CD14-positive monocyte (primary cell): ENCODE measurements at regions not wholly inside any gene's neighbourhood (a gene's known extent, or its start where the extent isn't known, plus 50 kb on each side); places are given as distances from the start of the nearest gene placed in this dataset.

Experiments used
- DNase-seq, 3 donors: peaks; one replicate each; pipeline ENCODE4 v3.0.0-alpha.2; 2011 to 2022
- H2AFZ ChIP-seq: 2 replicates; pipeline ENCODE4 v1.6.0; 2012; ENCODE audit warnings: mild to moderate bottlenecking, low read depth, low read length, inconsistent platforms; ENCODE audit not compliant: insufficient read depth, poor library complexity, severe bottlenecking
- H3K27ac ChIP-seq, 2 donors: 1 replicate in 1 of 2; 2 replicates in 1 of 2; pipeline ENCODE4 v1.5.1; 2012 to 2013; ENCODE audit warnings: low read length in 2 of 2, control low read depth in 1 of 2, inconsistent platforms in 1 of 2, low read depth in 1 of 2, mild to moderate bottlenecking in 1 of 2
- H3K27me3 ChIP-seq, 2 donors: one replicate each; pipeline versions ENCODE4 v1.6.0 to v1.6.1; 2011 to 2013; ENCODE audit warnings: low read length in 2 of 2; ENCODE audit not compliant: control insufficient read depth in 2 of 2, insufficient read depth in 2 of 2
- H3K36me3 ChIP-seq, 2 donors: replicated peaks in 1 of 2; 1 replicate in 1 of 2; 2 replicates in 1 of 2; pipeline versions ENCODE4 v1.5.1 to v1.6.1; 2012 to 2013; ENCODE audit warnings: low read length in 2 of 2, control low read depth in 1 of 2, inconsistent platforms in 1 of 2, mild to moderate bottlenecking in 1 of 2; ENCODE audit not compliant: insufficient read depth in 2 of 2, control insufficient read depth in 1 of 2
- H3K4me1 ChIP-seq, 2 donors: 1 replicate in 1 of 2; 2 replicates in 1 of 2; pipeline versions ENCODE4 v1.5.1 to v1.6.1; 2012 to 2013; ENCODE audit warnings: low read length in 2 of 2, control low read depth in 1 of 2, inconsistent platforms in 1 of 2, mild to moderate bottlenecking in 1 of 2, moderate library complexity in 1 of 2; ENCODE audit not compliant: insufficient read depth in 2 of 2, control insufficient read depth in 1 of 2
- H3K4me2 ChIP-seq: replicated peaks from 2 replicates; pipeline ENCODE3; 2012; ENCODE audit warnings: low read length, moderate library complexity, mild to moderate bottlenecking; ENCODE audit not compliant: poor library complexity, severe bottlenecking; ENCODE audit errors: extremely low read depth
- H3K4me3 ChIP-seq, 3 experiments: fragments of 200-600 bp in 1 of 3; sonication (generic) in 1 of 3; replicated peaks in 1 of 3; 1 replicate in 2 of 3; 2 replicates in 1 of 3; pipeline ENCODE4 v1.5.1; 2011 to 2013; ENCODE audit warnings: low read length in 3 of 3, mild to moderate bottlenecking in 3 of 3, control low read depth in 2 of 3, low read depth in 2 of 3, inconsistent platforms in 1 of 3, moderate library complexity in 1 of 3
- H3K79me2 ChIP-seq: 2 replicates; pipeline ENCODE4 v1.6.0; 2012; ENCODE audit warnings: mild to moderate bottlenecking, control low read depth, inconsistent platforms, low read length, moderate library complexity; ENCODE audit not compliant: insufficient read depth
- H3K9ac ChIP-seq: 2 replicates; pipeline ENCODE4 v1.6.0; 2017; ENCODE audit warnings: low read length, mild to moderate bottlenecking; ENCODE audit not compliant: insufficient read depth, poor library complexity, severe bottlenecking
- H3K9me3 ChIP-seq, 2 donors: replicated peaks in 1 of 2; 1 replicate in 1 of 2; 2 replicates in 1 of 2; pipeline versions ENCODE4 v1.5.1 to v1.6.1; 2012 to 2013; ENCODE audit warnings: low read length in 2 of 2, control low read depth in 1 of 2; ENCODE audit not compliant: control insufficient read depth in 1 of 2, insufficient read depth in 1 of 2
- H4K20me1 ChIP-seq: 2 replicates; pipeline ENCODE4 v1.6.0; 2012; ENCODE audit warnings: mild to moderate bottlenecking, low read length, control low read depth, moderate library complexity; ENCODE audit not compliant: insufficient read depth
- H3K27ac Mint-ChIP-seq, 7 donors: one replicate each; pipeline ENCODE4 v1.8.0; 2020; ENCODE audit warnings: mild to moderate bottlenecking in 7 of 7, mixed read lengths in 7 of 7, moderate library complexity in 6 of 7, inconsistent platforms in 2 of 7
- H3K27me3 Mint-ChIP-seq, 3 donors: one replicate each; pipeline ENCODE4 v1.8.0; 2021 to 2022; ENCODE audit warnings: low read depth in 3 of 3, mild to moderate bottlenecking in 3 of 3, mixed read lengths in 3 of 3, moderate library complexity in 3 of 3, inconsistent platforms in 1 of 3
- H3K36me3 Mint-ChIP-seq, 2 donors: one replicate each; pipeline ENCODE4 v1.8.0; 2020; ENCODE audit warnings: mixed read lengths in 2 of 2, inconsistent platforms in 1 of 2, mild to moderate bottlenecking in 1 of 2
- H3K4me1 Mint-ChIP-seq: one replicate; pipeline ENCODE4 v1.8.0; 2020; ENCODE audit warnings: mild to moderate bottlenecking, mixed read lengths
- H3K4me3 Mint-ChIP-seq, 2 donors: one replicate each; pipeline ENCODE4 v1.8.0; 2020; ENCODE audit warnings: mild to moderate bottlenecking in 2 of 2, mixed read lengths in 2 of 2, moderate library complexity in 1 of 2
- H3K9me3 Mint-ChIP-seq, 7 donors: one replicate each; pipeline ENCODE4 v1.8.0; 2020 to 2022; ENCODE audit warnings: mixed read lengths in 7 of 7, mild to moderate bottlenecking in 6 of 7, moderate library complexity in 6 of 7, inconsistent platforms in 2 of 7
- WGBS: methylation state at CpG from one replicate; pipeline ENCODE4 v1.1.5; 2013; ENCODE audit warnings: missing lambda C conversion rate; ENCODE audit not compliant: insufficient coverage; 5-methylcytosine and 5-hydroxymethylcytosine counted together
- intact Hi-C, 2 donors: fragments of 100-400 bp; cut with micrococcal nuclease; formaldehyde crosslinking; loops; one replicate each; pipeline versions ENCODE4 v1.15.0 to v1.15.1; 2023
- TF ChIP-seq, protein P1 (sequence below): fragments of 200-600 bp; IDR thresholded peaks from one replicate; pipeline ENCODE4 v1.8.0; 2022; ENCODE audit warnings: antibody characterized with exemption, mild to moderate bottlenecking

DNA sequence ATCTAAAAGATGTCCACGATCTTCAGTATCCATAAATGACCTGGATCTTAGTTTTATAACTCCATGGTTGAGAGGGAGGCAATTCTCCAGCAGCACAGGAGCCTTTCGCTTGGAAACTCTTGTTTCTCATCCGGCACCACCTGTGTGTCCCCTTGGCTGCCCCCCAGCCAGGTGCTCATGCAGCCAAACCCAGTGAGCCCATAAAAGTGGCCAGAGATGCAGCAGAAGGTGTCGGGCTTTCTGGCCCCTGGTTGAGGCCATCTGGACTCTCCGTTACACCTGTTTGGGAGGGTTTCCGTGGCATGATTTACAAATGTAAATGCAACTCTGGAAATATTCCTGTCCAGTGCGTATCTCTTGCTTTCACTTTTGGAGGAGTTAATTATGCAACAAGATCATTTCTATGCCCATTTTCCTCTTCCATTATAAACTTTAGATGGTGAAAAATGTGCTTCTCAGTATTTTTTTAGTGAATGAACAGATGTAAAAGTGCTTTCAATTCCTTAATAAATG lies 291.1 kb downstream of the DIO2 start:
- no peak overlapping the region for H3K4me2 ChIP-seq
- Mint-ChIP-seq H3K9me3 (peaks cover 0 to 10% (median 3%) of the 10 kb centered on the region in 7 donors), H3K27me3 (peaks cover 0 to 2% (median 0%) of the 10 kb centered on the region in 3 donors), H3K36me3 (no peaks in the 10 kb centered on the region), H3K27ac (no peak overlapping the region), H3K4me1 (no peaks in the 10 kb centered on the region), H3K4me3 (no peak overlapping the region)
- intact Hi-C loops, result no loop called here
- no peak overlapping the region for H3K9ac ChIP-seq
- no peaks in the 10 kb centered on the region for H3K4me1 ChIP-seq
- no peak overlapping the region for H2AFZ ChIP-seq
- H3K27me3 ChIP-seq, result no peaks in the 10 kb centered on the region
- WGBS, result 96% methylated on average over 4 of the region's 7 CpGs
- no peaks in the 10 kb centered on the region for H3K79me2 ChIP-seq
- no peak overlapping the region for H3K27ac ChIP-seq
- DNase-seq, result no peak
- H3K36me3 ChIP-seq, result no peaks in the 10 kb centered on the region
- H3K9me3 ChIP-seq, result peaks cover 6 to 8% of the 10 kb centered on the region in 2 donors
- no peak overlapping the region for H3K4me3 ChIP-seq
- no peaks in the 10 kb centered on the region for H4K20me1 ChIP-seq
- TF ChIP-seq, protein P1, sequence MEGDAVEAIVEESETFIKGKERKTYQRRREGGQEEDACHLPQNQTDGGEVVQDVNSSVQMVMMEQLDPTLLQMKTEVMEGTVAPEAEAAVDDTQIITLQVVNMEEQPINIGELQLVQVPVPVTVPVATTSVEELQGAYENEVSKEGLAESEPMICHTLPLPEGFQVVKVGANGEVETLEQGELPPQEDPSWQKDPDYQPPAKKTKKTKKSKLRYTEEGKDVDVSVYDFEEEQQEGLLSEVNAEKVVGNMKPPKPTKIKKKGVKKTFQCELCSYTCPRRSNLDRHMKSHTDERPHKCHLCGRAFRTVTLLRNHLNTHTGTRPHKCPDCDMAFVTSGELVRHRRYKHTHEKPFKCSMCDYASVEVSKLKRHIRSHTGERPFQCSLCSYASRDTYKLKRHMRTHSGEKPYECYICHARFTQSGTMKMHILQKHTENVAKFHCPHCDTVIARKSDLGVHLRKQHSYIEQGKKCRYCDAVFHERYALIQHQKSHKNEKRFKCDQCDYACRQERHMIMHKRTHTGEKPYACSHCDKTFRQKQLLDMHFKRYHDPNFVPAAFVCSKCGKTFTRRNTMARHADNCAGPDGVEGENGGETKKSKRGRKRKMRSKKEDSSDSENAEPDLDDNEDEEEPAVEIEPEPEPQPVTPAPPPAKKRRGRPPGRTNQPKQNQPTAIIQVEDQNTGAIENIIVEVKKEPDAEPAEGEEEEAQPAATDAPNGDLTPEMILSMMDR, result no peak
